ENCODE measurements at regions not wholly inside any gene's neighbourhood (a gene's known extent, or its start where the extent isn't known, plus 50 kb on each side); places are given as distances from the start of the nearest gene placed in this dataset.

DNA sequence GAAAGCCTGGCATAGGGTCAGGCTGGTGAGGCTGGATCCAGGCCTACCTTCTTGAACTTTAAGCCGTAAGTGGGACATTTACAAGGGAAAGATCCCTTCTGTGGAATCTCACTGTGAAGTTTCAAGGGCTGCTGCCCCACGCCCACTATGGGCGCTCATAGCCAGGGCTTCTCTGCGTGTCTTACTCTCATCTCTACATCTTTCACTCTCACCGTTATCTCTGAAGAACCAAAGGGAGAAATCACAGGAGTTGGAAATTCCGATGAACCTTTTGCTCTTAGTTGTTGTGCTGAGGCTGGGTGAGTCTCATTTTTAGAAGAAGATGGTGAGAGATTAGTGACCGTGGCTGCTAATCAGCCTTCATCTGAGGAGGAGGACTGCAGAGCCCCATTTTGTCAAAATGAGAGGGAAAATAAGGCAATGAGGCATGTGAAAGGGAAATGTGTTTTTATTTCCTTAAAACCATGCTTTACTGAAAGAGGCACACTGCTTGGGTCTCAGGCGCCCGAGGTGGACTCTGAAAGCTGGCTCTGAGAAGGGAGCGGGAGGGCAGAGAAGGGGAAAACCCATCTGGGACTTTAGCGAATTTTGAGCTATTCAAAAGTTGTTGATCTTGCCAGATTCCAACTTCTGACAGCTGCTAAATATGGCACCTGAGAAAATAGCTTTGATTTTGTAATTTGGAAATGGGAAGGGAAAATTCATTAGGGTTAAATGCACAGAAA is 301.5 kb downstream of the CLIC5 start:
- intact Hi-C loops (cut with micrococcal nuclease): loop anchor here (5.0 to 10.0 kb wide), 4 partner anchors 292 to 1239 kb away; no protein-coding TSS in a partner anchor

More for the DNA sequence above, 301.5 kb downstream of the CLIC5 start:
- DNase-seq: no peak
- H3K9me3 ChIP-seq (replicated peaks in 1 of 2; ENCODE audit: control insufficient read depth in 1 of 2, insufficient read depth in 1 of 2, low read length in 2 of 2): peaks cover 0 to 3% of the 10 kb centered on the region in 2 donors
- H3K4me1 ChIP-seq (ENCODE audit: control insufficient read depth in 1 of 2, insufficient read depth in 2 of 2, low read length in 2 of 2): peaks cover 31 to 37% of the 10 kb centered on the region in 2 donors
- Mint-ChIP-seq H3K27ac (peak overlapping the region in 5 of 7 donors; percentile 37 to 82 (median 69)), H3K27me3 (ENCODE audit: low read depth in 3 of 3) (peaks cover 0 to 5% (median 0%) of the 10 kb centered on the region in 3 donors), H3K4me3 (peak overlapping the region; percentile 15 to 24), H3K36me3 (no peaks in the 10 kb centered on the region), H3K4me1 (peaks cover 43% of the 10 kb centered on the region), H3K9me3 (peaks cover 0 to 4% (median 0%) of the 10 kb centered on the region in 7 donors)
- H3K27me3 ChIP-seq (ENCODE audit: control insufficient read depth in 2 of 2, insufficient read depth in 2 of 2, low read length in 2 of 2): no peaks in the 10 kb centered on the region
- H3K79me2 ChIP-seq (ENCODE audit: insufficient read depth, low read length): no peaks in the 10 kb centered on the region
- peak overlapping the region; percentile 39 for H2AFZ ChIP-seq (ENCODE audit: insufficient read depth, low read depth, low read length, poor library complexity, severe bottlenecking)
- H3K36me3 ChIP-seq (replicated peaks in 1 of 2; ENCODE audit: control insufficient read depth in 1 of 2, insufficient read depth in 2 of 2, low read length in 2 of 2): no peaks in the 10 kb centered on the region
- H4K20me1 ChIP-seq (ENCODE audit: insufficient read depth, low read length): no peaks in the 10 kb centered on the region
- no peak overlapping the region for H3K9ac ChIP-seq (ENCODE audit: insufficient read depth, low read length, poor library complexity, severe bottlenecking)
- TF ChIP-seq, protein P1, sequence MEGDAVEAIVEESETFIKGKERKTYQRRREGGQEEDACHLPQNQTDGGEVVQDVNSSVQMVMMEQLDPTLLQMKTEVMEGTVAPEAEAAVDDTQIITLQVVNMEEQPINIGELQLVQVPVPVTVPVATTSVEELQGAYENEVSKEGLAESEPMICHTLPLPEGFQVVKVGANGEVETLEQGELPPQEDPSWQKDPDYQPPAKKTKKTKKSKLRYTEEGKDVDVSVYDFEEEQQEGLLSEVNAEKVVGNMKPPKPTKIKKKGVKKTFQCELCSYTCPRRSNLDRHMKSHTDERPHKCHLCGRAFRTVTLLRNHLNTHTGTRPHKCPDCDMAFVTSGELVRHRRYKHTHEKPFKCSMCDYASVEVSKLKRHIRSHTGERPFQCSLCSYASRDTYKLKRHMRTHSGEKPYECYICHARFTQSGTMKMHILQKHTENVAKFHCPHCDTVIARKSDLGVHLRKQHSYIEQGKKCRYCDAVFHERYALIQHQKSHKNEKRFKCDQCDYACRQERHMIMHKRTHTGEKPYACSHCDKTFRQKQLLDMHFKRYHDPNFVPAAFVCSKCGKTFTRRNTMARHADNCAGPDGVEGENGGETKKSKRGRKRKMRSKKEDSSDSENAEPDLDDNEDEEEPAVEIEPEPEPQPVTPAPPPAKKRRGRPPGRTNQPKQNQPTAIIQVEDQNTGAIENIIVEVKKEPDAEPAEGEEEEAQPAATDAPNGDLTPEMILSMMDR (IDR thresholded peaks at IDR 0.05): no peak
- H3K4me3 ChIP-seq (replicated peaks in 1 of 3; ENCODE audit: low read depth in 2 of 3, low read length in 3 of 3): no peak overlapping the region
- WGBS (ENCODE audit: insufficient coverage): 80% methylated on average over 7 of the region's 11 CpGs
- no peak overlapping the region for H3K4me2 ChIP-seq (replicated peaks; ENCODE audit: extremely low read depth, low read length, poor library complexity, severe bottlenecking)
- H3K27ac ChIP-seq (ENCODE audit: low read depth in 1 of 2, low read length in 2 of 2): no peak overlapping the region
